DMS53 treated with DMSO at 0.1 percent for 48 hours (cell line): ENCODE measurements at regions not wholly inside any gene's neighbourhood (a gene's known extent, or its start where the extent isn't known, plus 50 kb on each side); places are given as distances from the start of the nearest gene placed in this dataset.

Experiments used
- DNase-seq: peaks from one replicate; lab custom pipeline; 2025; ENCODE audit not compliant: unreplicated experiment; lab: John Stamatoyannopoulos, UW

DNA sequence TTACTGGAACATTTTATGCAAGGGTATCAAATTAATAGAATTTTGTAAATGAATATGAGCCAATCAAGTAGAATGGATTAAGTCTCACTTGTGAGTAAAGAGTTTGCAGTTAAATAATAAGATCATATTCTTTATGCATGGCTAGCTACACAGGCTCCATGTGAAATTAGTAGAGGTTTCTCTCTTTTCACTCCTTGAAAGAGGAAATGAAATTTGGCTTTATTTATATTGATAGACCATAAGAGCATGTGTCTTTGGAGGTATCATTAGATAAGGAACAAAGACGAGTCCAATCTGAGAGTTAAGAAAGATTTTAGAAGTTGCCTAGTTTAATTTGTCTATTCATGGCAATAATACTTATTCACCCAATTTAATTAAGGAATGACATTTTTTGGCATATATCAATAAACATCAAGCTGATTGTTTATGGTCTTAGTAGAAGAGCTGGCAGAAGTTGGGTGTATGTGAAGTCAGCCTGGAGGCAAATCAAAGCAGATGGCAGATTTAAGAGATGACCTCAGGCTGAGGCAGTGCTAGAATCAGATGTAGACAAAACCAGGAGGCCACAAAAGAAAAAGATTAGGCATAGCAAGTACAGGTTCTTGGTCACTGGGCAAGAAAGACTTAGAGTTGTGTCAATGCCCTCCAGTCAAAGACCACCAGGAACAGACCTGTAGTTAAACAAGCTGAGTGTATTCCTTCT, 406.5 kb upstream of the ARHGEF26 start:
- DNase-seq: no peak

DNA sequence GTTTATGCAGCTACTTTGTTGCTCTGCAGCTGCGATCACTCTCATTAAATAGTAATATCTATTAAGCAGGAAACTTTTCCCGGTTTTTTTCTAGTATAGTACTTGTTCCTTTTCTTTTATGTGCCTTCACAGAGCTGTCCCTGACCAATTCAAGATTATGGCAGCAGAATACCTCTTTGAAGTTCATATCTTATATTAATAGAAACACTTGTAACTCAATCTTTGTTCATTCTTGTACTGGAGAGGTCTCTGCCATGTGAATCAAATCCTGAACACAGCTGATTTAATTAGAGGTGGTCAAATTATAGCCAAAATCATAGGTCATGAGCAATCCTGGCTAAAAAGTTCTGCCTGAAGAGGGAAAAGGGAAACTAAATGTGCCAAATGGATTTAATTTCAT, 399.0 kb upstream of the ARHGEF26 start:
- no peak for DNase-seq

DNA sequence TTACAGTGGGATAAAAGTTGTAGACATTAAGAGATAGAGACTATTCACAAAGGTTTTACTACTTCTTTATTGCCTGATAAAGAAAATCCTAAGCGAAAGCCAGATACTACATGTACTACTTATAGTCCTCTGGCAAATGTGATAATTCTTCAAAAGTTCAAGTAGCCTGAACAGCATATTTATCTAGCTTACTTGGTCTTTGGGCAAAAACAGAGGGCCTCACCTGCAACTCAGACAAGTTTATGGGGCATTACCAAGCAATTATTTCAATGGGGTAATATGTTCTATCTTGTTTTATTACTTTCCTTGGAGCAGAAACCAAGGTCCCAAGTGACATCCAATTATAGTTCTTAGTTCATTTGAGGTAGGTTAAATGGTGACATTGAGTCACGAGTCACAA, 390.1 kb upstream of the ARHGEF26 start:
- no peak for DNase-seq

DNA sequence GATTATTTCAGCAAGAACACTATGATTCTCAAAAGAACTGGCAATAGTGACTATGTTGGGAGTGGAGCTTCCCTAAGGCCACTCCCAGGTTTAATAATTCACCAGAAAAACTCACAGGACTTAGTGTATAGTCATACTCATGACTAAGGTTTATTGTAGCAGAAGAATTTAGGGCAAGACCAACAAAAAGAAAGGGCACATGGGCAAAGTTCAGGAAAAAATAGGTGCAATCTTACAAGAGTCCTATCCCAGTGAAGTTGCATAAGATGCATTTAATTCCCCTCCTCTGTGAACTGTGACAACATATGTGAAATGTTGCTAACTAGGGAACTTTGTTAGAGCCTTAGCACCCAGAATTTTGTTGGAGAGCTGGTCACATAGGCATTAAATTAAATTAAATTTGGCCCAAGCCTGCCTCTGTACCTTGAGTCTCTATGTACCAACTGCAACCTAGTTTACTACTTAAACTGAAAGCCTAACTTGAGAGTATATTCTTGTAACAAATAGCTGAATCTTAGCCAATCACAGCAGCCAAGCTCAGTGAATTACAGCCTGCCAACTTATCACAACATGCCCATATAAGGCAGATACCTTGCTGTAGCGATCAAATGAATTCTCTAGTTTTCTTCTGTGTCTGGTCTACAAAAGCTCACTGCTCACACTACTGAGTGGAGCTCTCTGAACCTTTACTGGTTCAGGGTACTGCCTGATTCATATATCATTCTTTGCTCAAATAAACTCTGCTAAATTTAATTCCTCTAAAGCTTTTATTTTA, 386.2 kb upstream of the ARHGEF26 start:
- DNase-seq: no peak

DNA sequence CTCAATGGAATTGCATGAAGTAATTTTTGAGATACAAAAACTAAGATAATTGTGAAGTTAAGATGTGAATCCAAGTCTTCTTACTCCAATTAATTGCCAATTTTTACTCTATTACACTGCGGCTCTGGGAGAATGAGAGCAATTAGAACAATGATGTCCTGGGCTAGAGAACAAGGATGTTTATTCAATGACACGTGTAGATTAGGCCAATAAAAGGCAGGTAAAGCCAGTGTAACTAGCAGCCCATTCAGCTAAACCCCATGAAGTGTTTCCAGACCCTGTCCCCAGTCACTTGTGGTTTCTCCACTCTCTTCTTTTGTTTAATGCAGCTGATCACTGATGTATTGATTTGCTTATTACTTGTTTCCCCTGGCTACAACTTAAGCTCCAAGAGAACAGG, 381.1 kb upstream of the ARHGEF26 start:
- no peak for DNase-seq

DNA sequence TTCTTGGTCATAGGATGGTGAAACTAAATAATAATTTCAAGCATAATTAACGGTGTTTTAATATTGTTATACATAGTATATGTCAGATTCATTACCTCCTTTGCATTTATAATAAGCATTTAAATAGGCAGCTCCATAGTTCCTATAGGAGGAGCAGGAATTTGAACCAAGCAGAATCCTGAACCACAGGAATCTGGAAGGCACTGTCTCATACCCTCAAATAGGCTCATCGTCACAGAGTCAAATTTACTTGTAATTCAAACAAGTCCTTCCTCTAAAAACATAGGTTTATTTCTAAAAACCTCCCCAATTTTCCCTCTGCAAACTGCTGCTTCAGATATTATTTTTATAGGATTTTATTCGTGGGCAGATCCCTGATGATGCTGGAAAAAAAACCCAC, 376.3 kb upstream of the ARHGEF26 start:
- no peak for DNase-seq

DNA sequence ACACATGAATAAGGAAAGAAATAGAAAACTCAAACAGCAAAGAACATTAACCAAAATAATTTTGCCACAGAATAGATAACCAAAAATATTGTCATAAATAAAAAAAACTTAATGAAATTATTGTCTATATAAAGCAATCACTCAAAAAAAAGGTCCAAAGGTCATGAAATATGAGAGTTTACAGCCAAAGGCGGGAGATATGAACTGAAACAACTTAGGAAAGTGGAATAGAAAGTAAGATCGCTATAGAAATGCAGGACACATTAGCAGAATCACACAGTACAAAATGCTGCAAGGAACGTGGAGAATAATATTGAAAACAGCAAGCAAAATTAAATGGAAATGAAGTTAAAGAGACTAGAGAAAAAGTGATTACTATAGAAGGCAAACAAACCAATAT, 375.0 kb upstream of the ARHGEF26 start:
- DNase-seq: no peak

DNA sequence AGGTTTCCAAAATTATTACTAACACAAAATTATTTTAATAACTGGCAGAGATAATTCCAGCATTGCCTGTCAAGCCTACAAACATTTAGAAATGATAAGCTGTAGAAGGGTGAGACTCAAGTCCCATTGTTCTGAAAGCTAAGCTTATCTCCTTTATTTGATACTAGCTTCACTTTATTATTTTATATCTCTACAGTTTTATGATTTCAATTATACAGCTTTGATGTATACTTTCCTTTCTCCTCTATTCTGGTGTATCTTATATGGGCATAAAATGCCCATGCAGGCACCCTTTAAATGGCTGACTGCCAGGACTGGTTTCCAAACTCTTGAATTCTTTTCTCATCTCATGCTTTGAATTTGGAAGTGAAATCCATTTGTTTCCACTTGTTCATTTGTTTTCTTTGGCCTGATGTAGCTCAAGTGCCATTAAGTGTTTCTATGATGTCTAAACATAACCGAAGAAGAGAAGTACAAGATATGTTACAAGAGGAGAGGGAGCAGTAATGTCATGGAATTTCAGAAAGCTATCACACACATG, 372.1 kb upstream of the ARHGEF26 start:
- no peak for DNase-seq

DNA sequence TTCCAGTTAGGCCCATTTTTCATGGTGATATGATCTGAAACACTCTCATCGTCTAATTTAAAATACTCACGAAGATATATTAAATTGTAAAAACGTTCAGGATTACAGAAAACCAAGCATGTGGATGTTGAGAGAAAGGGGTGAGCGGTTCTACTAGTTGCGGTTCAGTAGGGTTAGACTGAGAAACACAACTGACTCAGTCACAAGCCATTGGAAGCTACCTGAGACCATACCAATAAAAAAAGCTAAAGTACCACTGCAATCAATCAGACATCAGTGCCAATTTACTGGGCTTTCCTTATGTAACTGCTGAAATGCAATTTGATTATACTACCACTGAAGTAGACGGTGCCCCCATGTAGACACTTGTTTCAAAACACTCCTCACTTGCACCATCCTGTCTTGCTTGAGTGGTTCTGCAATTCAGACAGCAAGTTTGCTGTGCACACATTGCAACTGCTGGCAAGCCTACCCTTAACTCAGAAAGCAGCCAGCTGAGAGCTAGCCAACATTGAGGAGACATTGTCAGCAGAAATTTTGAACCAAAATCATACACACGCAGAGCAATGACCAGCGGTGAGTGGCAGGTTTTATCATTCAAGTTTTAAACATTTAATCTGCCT, 368.7 kb upstream of the ARHGEF26 start:
- DNase-seq: no peak

DNA sequence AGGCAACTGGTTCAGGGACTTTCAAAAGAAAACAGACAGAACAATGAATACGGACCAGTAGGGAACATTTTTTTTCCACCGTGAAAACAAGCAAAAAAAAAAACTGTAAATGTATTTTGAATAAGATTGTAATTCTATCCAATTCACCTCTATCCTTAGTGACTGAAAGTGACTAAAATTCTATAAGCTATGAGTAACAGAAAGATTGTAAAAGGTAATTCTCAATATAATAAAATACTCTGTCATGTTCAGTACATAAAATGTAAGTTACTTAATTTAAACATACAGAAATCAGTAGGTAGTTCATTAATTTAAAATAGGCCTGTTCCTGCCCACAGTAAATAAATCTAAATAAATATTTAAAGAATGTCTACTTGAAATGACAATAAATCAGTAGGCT, 368.2 kb upstream of the ARHGEF26 start:
- no peak for DNase-seq

DNA sequence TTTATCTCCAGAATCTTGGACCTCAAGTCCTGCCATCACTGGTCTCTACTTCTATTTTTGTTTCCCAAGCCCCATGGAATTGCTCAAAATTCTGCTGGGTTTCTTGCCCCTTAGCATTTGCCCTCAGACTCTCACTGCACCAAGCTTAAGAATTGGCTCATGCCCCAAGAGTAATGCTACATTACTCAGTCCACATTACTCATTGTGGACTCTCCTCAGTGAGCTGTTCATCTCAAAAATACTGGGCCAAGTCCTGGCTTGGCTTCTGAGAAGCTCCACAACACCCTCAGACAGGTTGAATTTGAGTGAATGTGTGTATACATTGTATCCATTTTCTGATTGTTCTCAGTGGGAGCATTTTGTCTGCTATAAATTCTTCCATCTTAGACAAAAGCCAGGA, 364.4 kb upstream of the ARHGEF26 start:
- DNase-seq: no peak

DNA sequence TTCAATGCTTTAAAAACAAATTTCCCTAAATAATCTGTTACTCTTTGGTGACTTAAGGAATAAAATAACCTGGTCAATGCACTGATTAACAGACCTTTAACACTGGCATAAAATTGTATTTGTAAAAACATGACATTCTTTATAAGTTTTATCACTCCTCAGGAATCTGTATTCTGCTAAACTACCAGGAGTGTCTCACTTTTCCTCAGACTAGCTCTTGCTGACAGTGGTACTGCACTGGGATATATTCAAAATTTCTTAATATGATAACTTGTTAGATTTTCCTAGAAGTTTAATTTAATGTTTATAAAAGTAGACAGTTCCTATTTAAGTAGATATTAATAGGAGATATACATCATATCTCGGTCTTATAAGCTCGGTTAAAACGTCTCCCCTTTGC, 363.4 kb upstream of the ARHGEF26 start:
- no peak for DNase-seq

DNA sequence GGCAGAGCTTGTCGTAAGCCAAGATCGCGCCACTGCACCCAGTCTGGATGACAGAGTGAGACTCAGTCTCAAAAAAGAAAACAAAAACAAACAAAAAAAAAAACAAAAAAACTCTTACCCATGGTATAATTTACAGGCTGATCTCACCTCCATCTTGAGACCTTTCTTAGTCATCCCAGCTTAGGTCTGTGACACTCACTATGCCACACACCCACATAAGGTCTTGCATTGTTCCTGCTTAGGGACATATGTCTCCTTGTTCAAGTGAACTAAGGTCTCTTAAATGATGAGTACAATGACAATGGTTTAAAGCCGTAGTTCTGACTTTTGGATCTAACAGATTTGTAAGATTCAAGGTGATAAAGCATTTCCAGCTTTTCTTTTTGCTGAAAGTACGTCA, 360.2 kb upstream of the ARHGEF26 start:
- no peak for DNase-seq

DNA sequence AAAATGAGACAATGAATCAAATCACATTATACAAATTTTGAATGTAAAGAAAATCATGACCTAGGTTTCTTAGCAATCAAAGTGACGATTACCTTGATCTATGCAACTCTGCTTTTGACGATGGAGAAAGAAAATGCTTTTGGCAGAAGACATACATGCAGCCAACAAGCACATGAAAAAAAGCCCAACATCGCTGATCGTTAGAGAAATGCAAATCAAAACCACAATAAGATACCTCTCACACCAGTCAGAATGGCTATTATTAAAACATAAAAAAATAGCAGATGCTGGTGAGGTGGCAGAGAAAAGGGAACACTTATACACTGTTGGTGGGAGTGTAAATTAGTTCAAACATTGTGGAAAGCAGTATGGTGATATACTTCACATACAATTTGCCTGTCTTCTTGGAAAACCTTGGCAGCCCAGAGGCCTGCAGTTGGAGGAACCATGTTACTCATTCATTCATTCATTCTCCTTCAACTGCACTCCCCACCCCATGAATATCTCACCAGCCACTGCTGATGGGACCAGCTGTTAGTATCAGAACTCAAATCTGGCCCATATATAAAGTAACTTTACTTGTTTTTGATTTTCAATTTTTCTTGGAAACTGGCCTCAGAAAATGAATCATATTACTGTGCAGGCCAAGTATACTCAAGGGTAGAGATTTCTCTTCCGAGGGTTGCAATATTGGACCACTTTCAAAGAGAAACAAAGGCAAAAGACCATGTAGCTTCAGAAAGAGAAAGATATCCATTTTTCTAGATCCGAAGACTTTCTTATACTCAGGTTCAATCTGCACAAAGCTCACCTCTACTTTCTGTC, 358.6 kb upstream of the ARHGEF26 start:
- DNase-seq: no peak

DNA sequence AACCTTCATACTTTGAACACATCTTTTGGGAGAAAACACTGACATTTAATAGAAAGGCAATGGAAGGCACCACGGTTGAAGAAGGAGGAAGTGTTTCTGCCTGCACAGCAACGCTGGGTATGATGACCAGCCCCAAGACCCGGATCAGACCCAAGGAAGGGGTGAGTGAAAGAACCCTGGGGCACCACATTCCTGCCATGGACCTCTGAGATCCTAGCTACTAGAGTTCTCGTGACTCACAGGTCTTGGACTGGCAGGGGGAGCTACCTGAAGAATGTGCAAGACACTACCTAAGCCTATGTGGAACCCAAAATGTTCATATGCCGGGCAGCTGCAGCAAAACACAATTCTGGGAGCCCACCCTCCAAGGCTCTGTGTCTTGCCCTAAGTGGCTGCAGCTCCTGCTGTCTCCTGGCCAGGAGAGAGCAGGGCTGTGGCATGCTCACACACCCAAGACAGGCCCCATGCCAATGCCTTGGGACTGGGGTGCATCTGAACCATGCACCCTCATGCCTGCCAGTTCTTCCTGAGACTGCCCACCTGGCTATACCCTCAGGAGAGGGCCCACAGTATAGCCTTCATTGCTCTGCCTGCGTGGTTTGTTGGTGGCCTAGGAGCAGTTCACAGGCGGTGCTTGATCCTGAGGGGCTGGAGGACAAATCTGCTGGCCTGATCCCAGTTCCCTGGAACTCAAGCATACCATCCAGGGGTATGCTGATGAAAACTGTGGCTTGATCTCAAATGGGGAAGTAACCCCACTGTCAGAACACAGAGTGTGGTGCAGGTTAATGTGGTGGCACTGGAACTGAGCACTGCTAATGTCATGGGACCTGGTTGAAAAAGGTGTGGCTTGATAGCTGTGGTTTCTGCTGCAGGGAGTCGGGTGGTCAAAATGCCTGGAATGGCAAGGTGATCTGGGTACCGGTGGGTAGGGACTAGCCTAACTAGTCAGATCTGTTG, 353.3 kb upstream of the ARHGEF26 start:
- DNase-seq: no peak

DNA sequence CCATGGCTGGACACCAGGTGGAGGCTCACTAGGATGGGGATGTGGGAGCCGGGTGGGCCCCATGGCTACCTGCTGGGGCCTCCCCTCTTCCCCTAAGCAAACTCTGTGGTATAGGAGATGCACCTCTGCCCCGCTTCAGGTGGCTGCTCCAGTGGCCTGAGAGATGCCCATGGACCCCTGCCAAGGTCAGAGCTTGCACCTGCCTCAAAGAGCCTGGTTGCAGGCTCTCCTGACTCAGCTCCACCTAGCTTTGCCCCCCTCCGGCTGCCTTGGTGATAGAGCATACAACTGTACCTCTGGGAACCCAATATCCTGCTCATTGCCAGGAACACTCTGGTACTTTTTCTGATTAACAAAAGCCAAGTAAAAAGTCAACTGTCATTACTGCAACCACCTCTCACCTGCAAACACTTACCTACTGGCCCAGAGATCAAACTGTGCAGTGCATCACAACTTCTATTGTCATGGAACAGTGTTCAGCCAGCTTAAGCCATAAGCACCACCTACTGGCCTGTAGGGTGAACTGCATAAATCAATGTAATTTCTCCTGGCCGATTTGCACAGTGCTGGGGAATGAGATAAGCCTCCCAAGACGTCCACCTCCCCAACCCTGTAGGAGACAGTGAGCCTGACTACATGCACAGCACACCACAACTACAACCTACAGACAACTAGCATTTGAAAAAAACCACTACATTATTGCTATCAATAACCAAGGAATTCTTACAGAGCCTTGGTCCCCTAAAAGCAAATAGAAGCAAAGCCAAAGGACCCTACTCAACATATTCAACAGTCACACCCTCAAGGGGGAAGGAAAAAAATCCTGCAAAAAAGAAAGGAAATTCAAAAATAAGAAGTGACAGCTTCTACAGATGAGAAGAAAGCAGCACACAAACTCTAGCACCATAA, 352.4 kb upstream of the ARHGEF26 start:
- DNase-seq: peak; percentile 18

DNA sequence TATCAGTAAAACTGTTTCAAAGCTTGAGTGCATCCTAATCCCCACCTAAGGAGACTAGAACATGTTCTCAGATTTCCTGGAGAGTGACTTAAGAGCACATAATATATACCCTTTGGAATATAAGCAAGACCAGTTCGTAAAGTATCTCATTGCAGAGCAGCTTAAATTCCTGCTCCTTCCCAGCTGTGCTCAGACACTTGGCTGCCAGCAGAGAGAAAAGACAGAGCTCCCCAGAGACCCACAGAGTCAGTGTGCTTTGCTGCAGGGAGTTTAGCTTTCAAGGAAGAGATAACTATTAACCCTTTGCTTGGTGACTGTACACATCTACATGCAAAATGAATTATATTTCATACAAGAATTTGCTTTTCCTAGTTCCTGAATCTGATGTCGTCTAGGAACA, 338.1 kb upstream of the ARHGEF26 start:
- DNase-seq: no peak

DNA sequence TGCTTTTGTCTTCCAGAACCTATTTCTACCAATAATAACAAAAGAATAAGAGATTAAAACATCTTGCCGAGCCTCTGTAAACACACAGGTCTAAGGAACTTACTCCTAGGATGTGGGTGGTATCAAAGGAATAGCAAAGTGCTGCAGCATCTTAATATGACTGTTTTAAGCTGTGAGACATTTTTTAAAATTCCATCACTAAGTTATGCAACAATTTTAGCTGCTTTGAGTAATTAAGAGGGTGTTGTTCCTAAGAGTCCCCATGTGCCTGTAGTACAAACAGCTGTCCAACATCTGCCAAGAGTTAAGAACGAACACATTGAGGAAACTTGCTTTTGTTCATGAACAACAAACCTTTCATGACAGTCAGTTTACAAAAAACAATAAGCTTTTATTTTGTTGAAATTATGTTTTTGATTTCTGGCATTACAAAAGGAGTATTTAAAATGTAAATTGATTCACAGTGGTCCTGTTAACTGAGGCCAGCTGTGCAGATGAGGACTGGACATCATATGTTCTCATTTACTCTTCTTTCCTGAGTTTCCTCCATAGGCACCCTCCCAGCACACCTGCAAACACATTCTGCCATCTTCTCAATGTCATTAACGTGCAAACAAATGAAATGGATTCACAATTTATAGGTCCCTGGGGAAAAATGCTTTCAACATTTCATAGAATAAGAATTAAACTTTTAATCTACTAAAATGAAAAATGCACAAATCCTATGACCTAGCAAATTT, 337.3 kb upstream of the ARHGEF26 start:
- no peak for DNase-seq
